Left lung (tissue), 4 donors: ENCODE measurements at regions not wholly inside any gene's neighbourhood (a gene's known extent, or its start where the extent isn't known, plus 50 kb on each side); places are given as distances from the start of the nearest gene placed in this dataset.

Experiments
- ATAC-seq: fragments of 200-7000 bp; cut with Tn5 transposase; one replicate; pipeline ENCODE4 v1.9.1; 2020; ENCODE audit warnings: moderate library complexity
- DNase-seq, 4 donors: peaks; one replicate each; pipeline ENCODE4 v3.0.0-alpha.2; 2013 to 2020
- H3K27ac ChIP-seq, 2 donors: fragments of 200-600 bp; sonication (generic) in 1 of 2; one replicate each; pipeline versions ENCODE4 v1.5.0 to v1.8.0; 2020 to 2021
- H3K27me3 ChIP-seq, 2 donors: fragments of 200-600 bp; sonication (generic) in 1 of 2; one replicate each; pipeline versions ENCODE4 v1.5.0 to v1.8.0; 2020 to 2021
- H3K36me3 ChIP-seq, 2 donors: fragments of 200-600 bp; sonication (generic) in 1 of 2; one replicate each; pipeline versions ENCODE4 v1.5.0 to v1.8.0; 2020 to 2021
- H3K4me1 ChIP-seq, 2 donors: fragments of 200-600 bp; one replicate each; pipeline ENCODE4 v1.8.0; 2021
- H3K4me3 ChIP-seq, 2 donors: fragments of 200-600 bp; sonication (generic) in 1 of 2; one replicate each; pipeline versions ENCODE4 v1.5.0 to v1.8.0; 2020 to 2021; ENCODE audit warnings: mild to moderate bottlenecking in 1 of 2
- H3K9me3 ChIP-seq, 2 donors: fragments of 200-600 bp; sonication (generic) in 1 of 2; one replicate each; pipeline versions ENCODE4 v1.5.0 to v1.8.0; 2020 to 2021
- intact Hi-C, 2 donors: fragments of 100-400 bp; cut with DNase I; formaldehyde crosslinking; loops; one replicate each; pipeline versions ENCODE4 v1.11.2 to v1.14.2; 2022
- TF ChIP-seq, protein P1 (sequence below), 2 donors: fragments of 200-600 bp; sonication (generic) in 1 of 2; IDR thresholded peaks; one replicate each; pipeline versions ENCODE4 v1.5.0 to v1.8.0; 2021; ENCODE audit warnings: antibody characterized with exemption in 2 of 2
- donor health status: DM: no; HTN: yes; CAD: no.
- donor health status: DM: no; HTN: no; CAD: no.

DNA sequence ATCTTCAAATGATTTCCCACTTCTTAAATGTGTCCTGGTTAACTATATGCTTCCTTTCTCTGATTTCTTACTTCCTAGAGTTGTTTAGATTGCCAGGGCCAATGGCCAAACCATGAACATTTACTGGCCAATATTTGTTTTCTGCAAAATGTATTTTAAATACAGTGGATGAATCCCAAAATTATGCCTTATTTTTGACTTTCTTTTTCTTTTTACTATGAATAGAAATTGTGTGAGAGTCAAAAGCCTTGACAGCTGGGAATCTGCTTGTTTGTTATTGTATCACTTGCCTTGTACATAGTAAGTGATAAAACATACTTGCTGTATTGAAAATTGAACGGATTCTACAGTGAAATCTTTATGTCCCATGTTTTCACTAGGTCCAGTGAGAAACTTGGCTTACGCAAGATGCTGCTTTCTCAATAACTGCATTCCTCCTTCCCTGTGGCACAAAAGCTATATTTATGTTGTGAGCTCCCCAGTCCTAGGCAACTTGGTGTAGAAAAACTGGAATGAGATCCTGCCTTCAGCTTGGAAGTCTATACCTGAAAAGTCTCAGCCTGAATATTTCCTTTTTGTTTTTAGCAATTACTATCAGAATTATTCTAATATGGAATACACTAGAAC, 295.2 kb downstream of the EPHA7 start:
- TF ChIP-seq, protein P1, sequence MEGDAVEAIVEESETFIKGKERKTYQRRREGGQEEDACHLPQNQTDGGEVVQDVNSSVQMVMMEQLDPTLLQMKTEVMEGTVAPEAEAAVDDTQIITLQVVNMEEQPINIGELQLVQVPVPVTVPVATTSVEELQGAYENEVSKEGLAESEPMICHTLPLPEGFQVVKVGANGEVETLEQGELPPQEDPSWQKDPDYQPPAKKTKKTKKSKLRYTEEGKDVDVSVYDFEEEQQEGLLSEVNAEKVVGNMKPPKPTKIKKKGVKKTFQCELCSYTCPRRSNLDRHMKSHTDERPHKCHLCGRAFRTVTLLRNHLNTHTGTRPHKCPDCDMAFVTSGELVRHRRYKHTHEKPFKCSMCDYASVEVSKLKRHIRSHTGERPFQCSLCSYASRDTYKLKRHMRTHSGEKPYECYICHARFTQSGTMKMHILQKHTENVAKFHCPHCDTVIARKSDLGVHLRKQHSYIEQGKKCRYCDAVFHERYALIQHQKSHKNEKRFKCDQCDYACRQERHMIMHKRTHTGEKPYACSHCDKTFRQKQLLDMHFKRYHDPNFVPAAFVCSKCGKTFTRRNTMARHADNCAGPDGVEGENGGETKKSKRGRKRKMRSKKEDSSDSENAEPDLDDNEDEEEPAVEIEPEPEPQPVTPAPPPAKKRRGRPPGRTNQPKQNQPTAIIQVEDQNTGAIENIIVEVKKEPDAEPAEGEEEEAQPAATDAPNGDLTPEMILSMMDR (IDR thresholded peaks at IDR 0.05), result no peak
- Histone ChIP-seq H3K36me3 (no peaks in the 10 kb centered on the region), H3K27me3 (no peaks in the 10 kb centered on the region), H3K27ac (no peak overlapping the region), H3K9me3 (no peaks in the 10 kb centered on the region), H3K4me3 (no peak overlapping the region), H3K4me1 (no peaks in the 10 kb centered on the region)
- intact Hi-C loops, result no loop called here
- peak in 2 of 4 donors; percentile 45 to 65 for DNase-seq
- no peak for ATAC-seq

DNA sequence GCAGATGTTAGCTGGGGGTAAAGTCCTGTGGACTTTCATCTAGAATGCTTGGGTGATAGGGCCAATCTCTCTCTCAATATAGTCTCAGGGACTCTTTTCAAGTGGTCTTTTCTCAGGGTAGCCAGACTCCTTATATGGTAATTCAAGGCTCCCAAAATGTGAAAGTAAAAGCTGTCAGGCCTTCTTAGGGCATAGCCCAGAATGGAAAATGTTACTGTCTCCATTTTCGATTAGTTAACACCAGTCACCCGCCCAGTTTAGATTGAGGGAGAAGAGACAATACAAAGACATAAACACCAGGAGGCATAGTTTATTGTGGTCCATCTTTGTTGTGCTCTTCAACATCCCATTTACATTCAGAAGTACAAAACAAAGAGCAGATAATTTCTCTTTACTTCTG, 295.8 kb downstream of the EPHA7 start:
- no peak overlapping the region for H3K4me3 ChIP-seq
- H3K27me3 ChIP-seq, result no peaks in the 10 kb centered on the region
- no peaks in the 10 kb centered on the region for H3K4me1 ChIP-seq
- no peaks in the 10 kb centered on the region for H3K9me3 ChIP-seq
- H3K27ac ChIP-seq, result no peak overlapping the region
- intact Hi-C loops, result no loop called here
- TF ChIP-seq, protein P1 (IDR thresholded peaks at IDR 0.05), result no peak
- DNase-seq (no peak), ATAC-seq (no peak)
- H3K36me3 ChIP-seq, result no peaks in the 10 kb centered on the region

DNA sequence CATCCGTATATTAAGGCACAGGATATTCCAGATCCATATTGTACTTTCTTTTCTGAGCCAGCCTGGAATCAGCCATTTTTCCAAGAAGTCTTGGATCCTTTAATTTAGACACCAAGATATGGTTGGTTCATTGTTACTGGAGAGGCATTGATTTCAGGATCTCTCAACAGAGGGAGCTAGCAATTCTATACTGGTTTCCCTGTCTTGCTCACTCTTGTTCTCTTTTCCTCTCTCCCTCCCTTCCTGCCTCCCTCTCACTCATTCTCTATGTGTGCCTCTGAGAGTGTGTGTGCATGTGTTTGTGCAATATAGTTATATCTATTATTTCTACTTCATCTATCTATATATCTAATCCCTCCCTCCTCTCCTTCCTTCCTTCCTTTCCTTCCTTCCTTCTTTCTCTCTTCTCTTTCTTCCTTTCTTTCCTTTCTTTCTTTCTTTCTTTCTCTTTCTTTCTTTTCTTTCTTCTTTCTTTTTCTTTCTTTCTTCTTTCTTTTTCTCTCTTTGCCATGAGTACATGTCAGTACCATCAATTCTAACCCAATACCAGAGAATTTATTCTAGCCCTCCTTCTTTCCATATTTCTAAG, 299.1 kb downstream of the EPHA7 start:
- TF ChIP-seq, protein P1 (IDR thresholded peaks at IDR 0.05), result no peak
- intact Hi-C loops, result no loop called here
- H3K27ac ChIP-seq, result no peak overlapping the region
- no peaks in the 10 kb centered on the region for H3K4me1 ChIP-seq
- ATAC-seq (no peak), DNase-seq (no peak)
- H3K36me3 ChIP-seq, result no peaks in the 10 kb centered on the region
- H3K4me3 ChIP-seq, result no peak overlapping the region
- H3K27me3 ChIP-seq, result no peaks in the 10 kb centered on the region
- H3K9me3 ChIP-seq, result no peaks in the 10 kb centered on the region

DNA sequence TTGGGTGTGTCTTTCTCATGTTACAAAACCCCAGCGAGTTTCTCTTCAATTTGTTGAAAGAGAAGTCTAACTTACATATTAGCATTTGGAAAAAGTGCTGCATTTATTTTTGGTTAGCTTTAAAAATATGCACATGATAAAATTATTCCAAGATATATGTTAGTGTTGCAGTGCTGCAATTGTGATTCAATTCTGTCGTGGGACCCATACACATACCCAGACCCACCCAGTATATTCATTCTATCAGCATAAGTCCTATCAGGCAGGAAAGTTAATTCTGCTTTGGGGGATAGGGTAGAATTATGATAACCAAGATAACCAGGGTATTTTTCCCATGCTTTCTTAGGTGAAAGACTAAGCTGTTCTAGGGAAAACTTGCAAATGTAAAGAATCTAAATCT, 313.5 kb downstream of the EPHA7 start:
- Histone ChIP-seq H3K36me3 (no peaks in the 10 kb centered on the region), H3K27me3 (no peaks in the 10 kb centered on the region), H3K27ac (no peak overlapping the region), H3K4me3 (no peak overlapping the region), H3K9me3 (no peaks in the 10 kb centered on the region), H3K4me1 (no peaks in the 10 kb centered on the region)
- no peak for DNase-seq
- TF ChIP-seq, protein P1 (IDR thresholded peaks at IDR 0.05), result no peak
- no peak for ATAC-seq
- intact Hi-C loops, result no loop called here

DNA sequence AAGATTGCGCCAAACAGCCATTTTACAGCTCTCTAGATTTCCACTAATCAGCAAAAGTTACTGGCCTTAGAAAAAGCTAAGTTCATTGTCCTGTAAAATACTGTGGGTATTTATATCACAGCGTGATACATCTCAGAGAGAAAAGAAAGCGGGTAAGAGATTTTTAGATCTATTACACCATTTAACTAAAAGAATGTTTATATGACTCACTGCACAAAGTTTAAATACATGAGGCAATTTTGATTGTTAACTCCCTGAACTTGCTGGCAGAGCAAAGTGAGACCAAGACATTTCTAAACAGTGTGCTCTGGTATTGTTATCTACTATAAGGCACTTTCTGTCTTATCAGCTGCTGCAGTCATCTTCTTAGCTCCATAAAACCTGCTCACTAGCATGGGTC, 314.3 kb downstream of the EPHA7 start:
- Histone ChIP-seq H3K9me3 (no peaks in the 10 kb centered on the region), H3K4me1 (no peaks in the 10 kb centered on the region), H3K27ac (no peak overlapping the region), H3K4me3 (no peak overlapping the region), H3K27me3 (no peaks in the 10 kb centered on the region), H3K36me3 (no peaks in the 10 kb centered on the region)
- intact Hi-C loops, result no loop called here
- TF ChIP-seq, protein P1 (IDR thresholded peaks at IDR 0.05), result no peak
- ATAC-seq, result peak; percentile 13
- peak in 1 of 4 donors; percentile 63 for DNase-seq
